Right lobe of liver (tissue), 6 donors: ENCODE measurements at regions not wholly inside any gene's neighbourhood (a gene's known extent, or its start where the extent isn't known, plus 50 kb on each side); places are given as distances from the start of the nearest gene placed in this dataset.

ENCODE experiments used
- ATAC-seq, 4 donors: fragments of 200-7000 bp; cut with Tn5 transposase; one replicate each; pipeline ENCODE4 v1.9.1; 2020; ENCODE audit warnings: mild to moderate bottlenecking in 4 of 4, moderate library complexity in 4 of 4
- DNase-seq, 3 donors: peaks; one replicate each; pipeline ENCODE4 v3.0.0-alpha.2; 2020
- H3K27ac ChIP-seq, 3 donors: fragments of 200-600 bp; one replicate each; pipeline ENCODE4 v1.8.0; 2022
- H3K27me3 ChIP-seq, 2 donors: fragments of 200-600 bp; one replicate each; pipeline ENCODE4 v1.8.0; 2022
- H3K36me3 ChIP-seq, 4 donors: fragments of 200-600 bp; sonication (generic) in 1 of 4; one replicate each; pipeline versions ENCODE4 v1.5.1 to v1.8.0; 2017 to 2022; ENCODE audit warnings: control low read depth in 1 of 4
- H3K4me1 ChIP-seq, 4 donors: fragments of 200-600 bp; sonication (generic) in 1 of 4; one replicate each; pipeline versions ENCODE4 v1.5.1 to v1.8.0; 2017 to 2022; ENCODE audit warnings: control low read depth in 1 of 4
- H3K4me3 ChIP-seq, 3 donors: fragments of 200-600 bp; one replicate each; pipeline ENCODE4 v1.8.0; 2022
- H3K9me3 ChIP-seq, 4 donors: fragments of 200-600 bp; sonication (generic) in 1 of 4; one replicate each; pipeline versions ENCODE4 v1.5.1 to v1.8.0; 2017 to 2022; ENCODE audit warnings: control low read depth in 1 of 4
- POLR2A ChIP-seq: fragments of 450-650 bp; IDR thresholded peaks from one replicate; pipeline ENCODE4 v1.6.1; 2017; ENCODE audit warnings: antibody characterized with exemption, mild to moderate bottlenecking
- WGBS: methylation state at CpG from one replicate; pipeline ENCODE4 v1.1.6; 2018; ENCODE audit warnings: low coverage, low lambda C conversion rate; ENCODE audit not compliant: insufficient coverage; ENCODE audit errors: missing lambda C conversion rate; 5-methylcytosine and 5-hydroxymethylcytosine counted together
- intact Hi-C, 2 donors: fragments of 100-400 bp; cut with DNase I; formaldehyde crosslinking; loops; one replicate each; pipeline versions ENCODE4 v1.11.2 to v1.14.1; 2022
- TF ChIP-seq, protein P1 (sequence below), 4 donors: fragments of 200-600 bp in 3 of 4; fragments of 450-650 bp in 1 of 4; IDR thresholded peaks; one replicate each; pipeline versions ENCODE4 v1.5.1 to v1.8.0; 2016 to 2022; ENCODE audit warnings: antibody characterized with exemption in 4 of 4, mild to moderate bottlenecking in 2 of 4
- donor health status: DM: no; HTN: yes; CAD: no.
- donor health status: DM: no; HTN: no; CAD: no.
- donor health status: DM: no; HTN: no; CAD: no.
- donor health status: DM: no; HTN: yes; CAD: no.
- donor health status: DM: no; HTN: yes; CAD: no.

DNA sequence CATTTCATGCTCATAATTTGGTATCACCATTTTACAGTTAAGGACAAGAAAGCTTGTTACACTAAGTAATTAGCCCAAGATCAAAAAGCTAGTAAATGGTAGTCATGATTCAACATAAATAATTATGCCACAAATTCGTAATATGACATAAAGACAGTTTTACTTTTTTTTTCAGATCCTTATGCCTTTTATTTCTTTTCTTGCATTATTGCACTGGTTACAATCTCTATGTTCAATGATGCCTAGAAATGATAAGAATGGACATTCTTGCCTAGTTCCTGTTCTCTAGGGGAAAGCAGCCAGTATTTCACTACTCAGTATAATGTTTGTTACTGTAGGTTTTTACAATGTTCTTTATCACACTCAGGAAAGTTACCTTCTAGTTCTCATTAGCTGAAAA lies 106.4 kb upstream of the ARHGAP5 start:
- intact Hi-C loops = no loop called here
- Histone ChIP-seq H3K27ac (no peak overlapping the region), H3K4me3 (no peak overlapping the region), H3K9me3 (no peaks in the 10 kb centered on the region), H3K27me3 (no peaks in the 10 kb centered on the region), H3K4me1 (peaks cover 0 to 27% (median 0%) of the 10 kb centered on the region in 4 donors), H3K36me3 (no peaks in the 10 kb centered on the region)
- WGBS = 95% methylated on average over 1 of the region's 1 CpG
- no peak for DNase-seq
- TF ChIP-seq, protein P1, sequence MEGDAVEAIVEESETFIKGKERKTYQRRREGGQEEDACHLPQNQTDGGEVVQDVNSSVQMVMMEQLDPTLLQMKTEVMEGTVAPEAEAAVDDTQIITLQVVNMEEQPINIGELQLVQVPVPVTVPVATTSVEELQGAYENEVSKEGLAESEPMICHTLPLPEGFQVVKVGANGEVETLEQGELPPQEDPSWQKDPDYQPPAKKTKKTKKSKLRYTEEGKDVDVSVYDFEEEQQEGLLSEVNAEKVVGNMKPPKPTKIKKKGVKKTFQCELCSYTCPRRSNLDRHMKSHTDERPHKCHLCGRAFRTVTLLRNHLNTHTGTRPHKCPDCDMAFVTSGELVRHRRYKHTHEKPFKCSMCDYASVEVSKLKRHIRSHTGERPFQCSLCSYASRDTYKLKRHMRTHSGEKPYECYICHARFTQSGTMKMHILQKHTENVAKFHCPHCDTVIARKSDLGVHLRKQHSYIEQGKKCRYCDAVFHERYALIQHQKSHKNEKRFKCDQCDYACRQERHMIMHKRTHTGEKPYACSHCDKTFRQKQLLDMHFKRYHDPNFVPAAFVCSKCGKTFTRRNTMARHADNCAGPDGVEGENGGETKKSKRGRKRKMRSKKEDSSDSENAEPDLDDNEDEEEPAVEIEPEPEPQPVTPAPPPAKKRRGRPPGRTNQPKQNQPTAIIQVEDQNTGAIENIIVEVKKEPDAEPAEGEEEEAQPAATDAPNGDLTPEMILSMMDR (IDR thresholded peaks at IDR 0.05) = no peak
- no peak for TF ChIP-seq POLR2A
- no peak for ATAC-seq

DNA sequence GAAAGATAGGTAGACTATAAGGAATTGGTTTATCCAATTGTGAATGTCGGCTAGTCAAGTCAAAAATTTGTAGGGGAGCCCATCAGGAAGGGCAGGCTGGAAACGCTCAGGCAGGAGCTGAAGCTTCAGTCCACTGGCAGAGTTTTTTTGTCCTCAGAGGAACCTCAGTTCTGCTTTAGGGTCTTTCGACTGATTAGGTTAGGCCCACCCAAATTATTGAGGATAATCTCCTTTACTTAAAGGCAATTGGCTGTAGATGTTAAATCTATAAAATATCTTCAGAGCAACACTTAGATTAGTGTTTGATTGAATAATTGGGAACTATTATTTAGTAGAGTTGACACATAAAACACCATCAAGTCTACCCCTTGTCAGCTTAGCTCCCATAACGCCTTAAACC lies 105.5 kb upstream of the ARHGAP5 start:
- no peak for TF ChIP-seq POLR2A
- TF ChIP-seq, protein P1 (IDR thresholded peaks at IDR 0.05) = no peak
- no peak overlapping the region for H3K27ac ChIP-seq
- peaks cover 0 to 20% (median 0%) of the 10 kb centered on the region in 4 donors for H3K4me1 ChIP-seq
- H3K27me3 ChIP-seq = no peaks in the 10 kb centered on the region
- 89% methylated on average over 1 of the region's 4 CpGs for WGBS
- H3K36me3 ChIP-seq = no peaks in the 10 kb centered on the region
- intact Hi-C loops = no loop called here
- no peak overlapping the region for H3K4me3 ChIP-seq
- ATAC-seq (no peak), DNase-seq (no peak)
- H3K9me3 ChIP-seq = no peaks in the 10 kb centered on the region

DNA sequence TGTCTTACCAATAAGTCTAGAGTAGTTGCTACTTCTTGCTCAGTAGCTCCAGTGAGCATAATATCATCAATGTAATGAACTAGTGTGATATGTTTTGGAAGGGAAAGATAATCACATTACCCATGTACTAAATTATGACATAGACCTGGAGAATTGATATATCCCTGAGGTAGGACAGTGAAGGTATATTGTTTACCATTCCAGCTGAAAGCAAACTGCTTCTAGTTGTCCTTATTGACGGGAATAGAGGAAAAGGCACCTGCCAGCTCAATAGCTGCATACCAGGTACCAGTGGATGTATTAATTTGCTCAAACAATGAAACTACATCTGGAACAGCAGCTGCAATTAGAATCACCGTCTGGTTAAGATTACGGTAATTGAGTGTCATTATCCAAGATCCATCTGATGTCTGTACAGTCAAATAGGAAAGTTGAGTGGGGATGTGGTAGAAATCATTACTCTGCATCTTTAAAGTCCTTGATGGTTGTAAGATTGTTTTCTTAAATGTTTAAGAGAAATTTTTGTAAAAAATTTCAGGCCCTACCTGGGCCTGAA lies 100.0 kb upstream of the ARHGAP5 start:
- Histone ChIP-seq H3K4me3 (no peak overlapping the region), H3K4me1 (no peaks in the 10 kb centered on the region), H3K36me3 (no peaks in the 10 kb centered on the region), H3K27me3 (no peaks in the 10 kb centered on the region), H3K27ac (no peak overlapping the region), H3K9me3 (no peaks in the 10 kb centered on the region)
- no peak for ATAC-seq
- WGBS = 91% methylated on average over 3 of the region's 3 CpGs
- no peak for DNase-seq
- TF ChIP-seq, protein P1 (IDR thresholded peaks at IDR 0.05) = no peak
- no peak for TF ChIP-seq POLR2A
- intact Hi-C loops = no loop called here

DNA sequence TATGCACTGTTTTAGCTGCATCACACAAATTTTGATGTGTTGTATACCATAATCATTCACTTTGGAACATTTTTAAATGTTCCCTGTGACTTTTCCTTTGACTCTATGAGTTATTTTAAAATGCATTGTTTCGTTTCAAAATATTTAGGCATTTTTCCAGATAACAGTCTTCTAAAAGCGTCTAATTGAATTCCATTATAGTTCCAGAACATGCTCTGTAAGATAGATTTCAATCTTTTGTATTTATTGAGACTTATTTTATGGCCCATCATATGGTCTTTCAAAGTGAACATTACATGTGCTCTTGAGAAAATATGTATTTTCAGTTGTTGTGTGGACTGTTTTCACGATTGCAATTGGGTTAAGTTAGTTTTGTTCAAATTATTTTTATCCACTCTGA lies 98.7 kb upstream of the ARHGAP5 start:
- no peaks in the 10 kb centered on the region for H3K36me3 ChIP-seq
- H3K4me1 ChIP-seq = no peaks in the 10 kb centered on the region
- intact Hi-C loops = no loop called here
- WGBS = 65% methylated on average over 3 of the region's 3 CpGs
- no peak overlapping the region for H3K27ac ChIP-seq
- TF ChIP-seq, protein P1 (IDR thresholded peaks at IDR 0.05) = no peak
- no peak for TF ChIP-seq POLR2A
- H3K9me3 ChIP-seq = no peaks in the 10 kb centered on the region
- H3K27me3 ChIP-seq = no peaks in the 10 kb centered on the region
- H3K4me3 ChIP-seq = no peak overlapping the region
- no peak for DNase-seq
- ATAC-seq = no peak

DNA sequence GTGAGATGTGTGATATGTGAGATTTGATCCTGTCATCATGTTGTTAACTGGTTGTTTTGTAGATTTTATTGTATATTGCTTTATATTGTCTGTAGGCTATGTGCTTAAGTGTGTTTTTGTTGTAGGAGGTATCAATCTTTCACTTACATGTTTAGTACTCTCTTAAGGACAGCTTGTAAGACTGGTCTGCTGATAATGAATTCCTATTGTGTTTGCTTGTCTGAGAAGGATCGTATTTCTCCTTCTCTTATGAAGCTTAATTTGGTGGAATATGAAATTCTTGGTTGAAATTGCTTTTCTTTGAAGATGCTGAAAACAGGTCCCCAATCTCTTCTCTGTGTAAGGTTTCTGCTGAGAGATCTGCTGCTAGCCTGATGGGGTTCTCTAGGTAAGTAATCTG lies 94.5 kb upstream of the ARHGAP5 start:
- Histone ChIP-seq H3K9me3 (peaks cover 0 to 3% (median 0%) of the 10 kb centered on the region in 4 donors), H3K36me3 (no peaks in the 10 kb centered on the region), H3K4me3 (no peak overlapping the region), H3K4me1 (no peaks in the 10 kb centered on the region), H3K27ac (no peak overlapping the region), H3K27me3 (no peaks in the 10 kb centered on the region)
- 36% methylated on average over 1 of the region's 1 CpG for WGBS
- DNase-seq = no peak
- TF ChIP-seq, protein P1 (IDR thresholded peaks at IDR 0.05) = no peak
- no peak for TF ChIP-seq POLR2A
- no peak for ATAC-seq
- intact Hi-C loops = no loop called here
